K562 (cell line): ENCODE measurements at regions not wholly inside any gene's neighbourhood (a gene's known extent, or its start where the extent isn't known, plus 50 kb on each side); places are given as distances from the start of the nearest gene placed in this dataset.

Source experiments
- ATAC-seq: fragments of 200-7000 bp; cut with Tn5 transposase; 3 replicates; pipeline ENCODE4 v1.9.1; 2020; ENCODE audit warnings: moderate library complexity
- BruUV-seq: library from RNA; stranded (reverse); fragments of 400-500 nt; replicated peaks from 2 replicates; lab custom pipeline; 2021; lab: Mats Ljungman, UMichigan
- CTCF ChIA-PET: fragments of 300-600 bp; formaldehyde crosslinking; extraction: SDS; loops from one replicate; lab custom pipeline; 2021; ENCODE audit warnings: low intra/inter-chr PET ratio; lab: Yijun Ruan, JAX
- POLR2A ChIA-PET: fragments of 300-600, 350-650 bp; sonication (Branson Sonifier 250); formaldehyde crosslinking; extraction: SDS; loops from one replicate; lab custom pipeline; 2021; ENCODE audit warnings: antibody characterized with exemption, inconsistent platforms; lab: Yijun Ruan, JAX
- DNase-seq, 4 experiments: peaks; one replicate each; pipeline versions ENCODE4 v3.0.0 to v3.0.0-alpha.2; 2011 to 2018; ENCODE audit warnings: low spot score in 3 of 4, mixed read lengths in 3 of 4; ENCODE audit errors: extremely low read depth in 1 of 4
- FAIRE-seq: peaks from 2 replicates; lab custom pipeline; 2011; peaks lifted over from hg19 to GRCh38; lab: Jason Lieb, UNC
- H2AFZ ChIP-seq: 2 replicates; pipeline ENCODE4 v1.6.0; 2011; ENCODE audit warnings: low read depth, low read length, control low read depth, inconsistent platforms
- H3K27ac ChIP-seq: fragments of 200-600 bp; 3 replicates; pipeline ENCODE4 v1.8.0; 2011; ENCODE audit warnings: low read depth, mild to moderate bottlenecking, control low read depth, inconsistent platforms, low read length, moderate library complexity, mixed read lengths; ENCODE audit errors: extremely low read depth
- H3K27me3 ChIP-seq, 2 experiments: fragments of 300-600 bp in 1 of 2; 2 replicates in 1 of 2; 3 replicates in 1 of 2; pipeline versions ENCODE4 v1.6.0 to v1.8.0; 2011; ENCODE audit warnings: inconsistent platforms in 2 of 2, low read length in 2 of 2, mild to moderate bottlenecking in 1 of 2, mixed read lengths in 1 of 2, moderate library complexity in 1 of 2; ENCODE audit not compliant: control insufficient read depth in 2 of 2, insufficient read depth in 2 of 2
- H3K36me3 ChIP-seq: fragments of 300-600 bp; 3 replicates; pipeline ENCODE4 v1.8.0; 2011; ENCODE audit warnings: mild to moderate bottlenecking, low read length, inconsistent platforms; ENCODE audit not compliant: control insufficient read depth, insufficient read depth
- H3K4me1 ChIP-seq, 2 experiments: fragments of 200-600 bp in 1 of 2; replicated peaks in 1 of 2; 2 replicates in 1 of 2; 3 replicates in 1 of 2; pipeline versions ENCODE4 v1.5.1 to v1.8.0; 2011; ENCODE audit warnings: inconsistent platforms in 2 of 2, low read length in 2 of 2, mild to moderate bottlenecking in 1 of 2, mixed read lengths in 1 of 2, moderate library complexity in 1 of 2; ENCODE audit not compliant: control insufficient read depth in 2 of 2, insufficient read depth in 2 of 2
- H3K4me2 ChIP-seq: 2 replicates; pipeline ENCODE4 v1.6.1; 2011; ENCODE audit warnings: low read length, control low read depth, inconsistent platforms, mixed read lengths; ENCODE audit not compliant: insufficient read depth
- H3K4me3 ChIP-seq: fragments of 200-600 bp; sonication (generic), shearing (Covaris generic); 2 replicates; pipeline ENCODE4 v1.5.1; 2016; ENCODE audit warnings: control low read depth, inconsistent platforms
- H3K79me2 ChIP-seq: fragments of 200-600 bp; 3 replicates; pipeline ENCODE4 v1.8.0; 2011; ENCODE audit warnings: low read length, inconsistent platforms; ENCODE audit not compliant: control insufficient read depth, insufficient read depth
- H3K9ac ChIP-seq, 2 experiments: 2 replicates each; pipeline versions ENCODE4 v1.6.0 to v1.6.1; 2011; ENCODE audit warnings: low read depth in 2 of 2, low read length in 2 of 2, control low read depth in 1 of 2, inconsistent platforms in 1 of 2, mild to moderate bottlenecking in 1 of 2, mixed read lengths in 1 of 2; ENCODE audit not compliant: insufficient read depth in 1 of 2
- H3K9me1 ChIP-seq: one replicate; pipeline ENCODE4 v1.6.0; 2011; ENCODE audit warnings: inconsistent platforms, mild to moderate bottlenecking, low read length, moderate library complexity; ENCODE audit not compliant: control insufficient read depth, insufficient read depth
- H3K9me3 ChIP-seq: replicated peaks from 2 replicates; pipeline ENCODE4 v1.5.1; 2011; ENCODE audit warnings: low read depth, low read length, inconsistent platforms; ENCODE audit not compliant: control insufficient read depth, insufficient read depth
- H4K20me1 ChIP-seq: replicated peaks from 2 replicates; pipeline ENCODE4 v1.6.1; 2011; ENCODE audit warnings: low read length, inconsistent platforms, mixed read lengths; ENCODE audit not compliant: control insufficient read depth, insufficient read depth
- CGGBP1 ChIP-seq: fragments of 250-450 bp; sonication (Bioruptor Pico); IDR thresholded peaks from 2 replicates; pipeline ENCODE4 v1.9.0; 2021; ENCODE audit warnings: mild to moderate bottlenecking
- ESRRA ChIP-seq: fragments of 450-650 bp; IDR thresholded peaks from 2 replicates; pipeline ENCODE4 v1.6.1; 2014; ENCODE audit warnings: low read depth, mild to moderate bottlenecking, moderate library complexity, borderline replicate concordance
- EWSR1 ChIP-seq: fragments of 450-650 bp; IDR thresholded peaks from 2 replicates; pipeline ENCODE4 v1.6.1; 2018; ENCODE audit warnings: borderline replicate concordance, mild to moderate bottlenecking, low read depth, moderate library complexity; ENCODE audit not compliant: partially characterized antibody
- MTA2 ChIP-seq: fragments of 450-650 bp; IDR thresholded peaks from 2 replicates; pipeline ENCODE4 v1.6.1; 2016; ENCODE audit warnings: low read depth
- NCOA6 ChIP-seq: fragments of 450-650 bp; IDR thresholded peaks from 2 replicates; pipeline ENCODE4 v1.6.1; 2017; ENCODE audit warnings: mild to moderate bottlenecking
- ZMIZ1 ChIP-seq, 2 experiments: fragments of 150-350 bp in 1 of 2; IDR thresholded peaks; 2 replicates each; pipeline ENCODE4 v1.6.1; 2012 to 2016; ENCODE audit warnings: low read depth in 2 of 2, low read length in 2 of 2, mild to moderate bottlenecking in 1 of 2, moderate library complexity in 1 of 2
- ZNF263 ChIP-seq: sonication (generic); formaldehyde crosslinking; IDR thresholded peaks from 2 replicates; pipeline ENCODE4 v1.8.0; 2022; ENCODE audit warnings: mild to moderate bottlenecking, missing genetic modification reagents, borderline replicate concordance
- WGBS: fragments of 100-300 bp; shearing (Covaris generic); methylation state at CpG from one replicate; pipeline ENCODE4 v1.1.6; 2016; ENCODE audit warnings: low coverage, mixed read lengths; ENCODE audit not compliant: insufficient coverage; ENCODE audit errors: missing lambda C conversion rate; 5-methylcytosine and 5-hydroxymethylcytosine counted together
- in situ Hi-C: fragments of 300-500 bp; cut with MboI; formaldehyde crosslinking; loops from 4 replicates; pipeline ENCODE4 v1.15.0; 2018; ENCODE audit warnings: inconsistent platforms, mixed read lengths
- intact Hi-C: fragments of 100-400 bp; cut with micrococcal nuclease; formaldehyde crosslinking; loops from 2 replicates; pipeline ENCODE4 v1.14.2; 2022
- TF ChIP-seq, protein P1 (sequence below): fragments of 250-450 bp; sonication (Bioruptor Pico); IDR thresholded peaks from 2 replicates; pipeline ENCODE4 v1.5.1; 2021; ENCODE audit warnings: mild to moderate bottlenecking
- TF ChIP-seq, protein P2 (sequence below), 2 experiments: fragments of 450-650 bp; IDR thresholded peaks; 2 replicates each; pipeline ENCODE4 v1.6.1; 2016; ENCODE audit warnings: mild to moderate bottlenecking in 2 of 2, borderline replicate concordance in 1 of 2, low read depth in 1 of 2, moderate library complexity in 1 of 2

GRCh38 chr16:65604771-65605170 lies 482.9 kb upstream of the CDH11 start:
- Histone ChIP-seq H3K4me3 (no peak overlapping the region), H3K79me2 (no peaks in the 10 kb centered on the region), H3K9me1 (no peaks in the 10 kb centered on the region), H3K9me3 (no peaks in the 10 kb centered on the region), H3K27me3 (no peaks in the 10 kb centered on the region), H3K9ac (no peak overlapping the region), H4K20me1 (no peaks in the 10 kb centered on the region), H3K4me1 (no peaks in the 10 kb centered on the region), H3K4me2 (no peak overlapping the region), H3K36me3 (no peaks in the 10 kb centered on the region), H2AFZ (no peak overlapping the region), H3K27ac (no peak overlapping the region)
- DNase-seq (no peak), FAIRE-seq (no peak), ATAC-seq (no peak)
- POLR2A ChIA-PET = no interaction called here
- WGBS = 2% methylated on average over 3 of the region's 3 CpGs
- CTCF ChIA-PET = no interaction called here
- intact Hi-C loops = no loop called here
- in situ Hi-C loops = no loop called here
- no TSS peak for BruUV-seq
- TF ChIP-seq EWSR1 (no peak), MTA2 (no peak), ESRRA (no peak), ZMIZ1 (IDR thresholded peaks at IDR 0.05; ENCODE audit: low read depth in 2 of 2, low read length in 2 of 2) (no peak), ZNF263 (CRISPR knock-in tag) (no peak), NCOA6 (no peak), CGGBP1 (CRISPR knock-in tag) (no peak)
- TF ChIP-seq, protein P1, sequence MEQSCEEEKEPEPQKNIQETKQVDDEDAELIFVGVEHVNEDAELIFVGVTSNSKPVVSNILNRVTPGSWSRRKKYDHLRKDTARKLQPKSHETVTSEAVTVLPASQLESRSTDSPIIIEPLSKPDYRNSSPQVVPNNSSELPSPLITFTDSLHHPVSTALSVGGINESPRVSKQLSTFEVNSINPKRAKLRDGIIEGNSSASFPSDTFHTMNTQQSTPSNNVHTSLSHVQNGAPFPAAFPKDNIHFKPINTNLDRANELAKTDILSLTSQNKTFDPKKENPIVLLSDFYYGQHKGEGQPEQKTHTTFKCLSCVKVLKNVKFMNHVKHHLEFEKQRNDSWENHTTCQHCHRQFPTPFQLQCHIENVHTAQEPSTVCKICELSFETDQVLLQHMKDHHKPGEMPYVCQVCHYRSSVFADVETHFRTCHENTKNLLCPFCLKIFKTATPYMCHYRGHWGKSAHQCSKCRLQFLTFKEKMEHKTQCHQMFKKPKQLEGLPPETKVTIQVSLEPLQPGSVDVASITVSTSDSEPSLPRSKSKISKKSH (CRISPR knock-in tag) = no peak
- TF ChIP-seq, protein P2, sequence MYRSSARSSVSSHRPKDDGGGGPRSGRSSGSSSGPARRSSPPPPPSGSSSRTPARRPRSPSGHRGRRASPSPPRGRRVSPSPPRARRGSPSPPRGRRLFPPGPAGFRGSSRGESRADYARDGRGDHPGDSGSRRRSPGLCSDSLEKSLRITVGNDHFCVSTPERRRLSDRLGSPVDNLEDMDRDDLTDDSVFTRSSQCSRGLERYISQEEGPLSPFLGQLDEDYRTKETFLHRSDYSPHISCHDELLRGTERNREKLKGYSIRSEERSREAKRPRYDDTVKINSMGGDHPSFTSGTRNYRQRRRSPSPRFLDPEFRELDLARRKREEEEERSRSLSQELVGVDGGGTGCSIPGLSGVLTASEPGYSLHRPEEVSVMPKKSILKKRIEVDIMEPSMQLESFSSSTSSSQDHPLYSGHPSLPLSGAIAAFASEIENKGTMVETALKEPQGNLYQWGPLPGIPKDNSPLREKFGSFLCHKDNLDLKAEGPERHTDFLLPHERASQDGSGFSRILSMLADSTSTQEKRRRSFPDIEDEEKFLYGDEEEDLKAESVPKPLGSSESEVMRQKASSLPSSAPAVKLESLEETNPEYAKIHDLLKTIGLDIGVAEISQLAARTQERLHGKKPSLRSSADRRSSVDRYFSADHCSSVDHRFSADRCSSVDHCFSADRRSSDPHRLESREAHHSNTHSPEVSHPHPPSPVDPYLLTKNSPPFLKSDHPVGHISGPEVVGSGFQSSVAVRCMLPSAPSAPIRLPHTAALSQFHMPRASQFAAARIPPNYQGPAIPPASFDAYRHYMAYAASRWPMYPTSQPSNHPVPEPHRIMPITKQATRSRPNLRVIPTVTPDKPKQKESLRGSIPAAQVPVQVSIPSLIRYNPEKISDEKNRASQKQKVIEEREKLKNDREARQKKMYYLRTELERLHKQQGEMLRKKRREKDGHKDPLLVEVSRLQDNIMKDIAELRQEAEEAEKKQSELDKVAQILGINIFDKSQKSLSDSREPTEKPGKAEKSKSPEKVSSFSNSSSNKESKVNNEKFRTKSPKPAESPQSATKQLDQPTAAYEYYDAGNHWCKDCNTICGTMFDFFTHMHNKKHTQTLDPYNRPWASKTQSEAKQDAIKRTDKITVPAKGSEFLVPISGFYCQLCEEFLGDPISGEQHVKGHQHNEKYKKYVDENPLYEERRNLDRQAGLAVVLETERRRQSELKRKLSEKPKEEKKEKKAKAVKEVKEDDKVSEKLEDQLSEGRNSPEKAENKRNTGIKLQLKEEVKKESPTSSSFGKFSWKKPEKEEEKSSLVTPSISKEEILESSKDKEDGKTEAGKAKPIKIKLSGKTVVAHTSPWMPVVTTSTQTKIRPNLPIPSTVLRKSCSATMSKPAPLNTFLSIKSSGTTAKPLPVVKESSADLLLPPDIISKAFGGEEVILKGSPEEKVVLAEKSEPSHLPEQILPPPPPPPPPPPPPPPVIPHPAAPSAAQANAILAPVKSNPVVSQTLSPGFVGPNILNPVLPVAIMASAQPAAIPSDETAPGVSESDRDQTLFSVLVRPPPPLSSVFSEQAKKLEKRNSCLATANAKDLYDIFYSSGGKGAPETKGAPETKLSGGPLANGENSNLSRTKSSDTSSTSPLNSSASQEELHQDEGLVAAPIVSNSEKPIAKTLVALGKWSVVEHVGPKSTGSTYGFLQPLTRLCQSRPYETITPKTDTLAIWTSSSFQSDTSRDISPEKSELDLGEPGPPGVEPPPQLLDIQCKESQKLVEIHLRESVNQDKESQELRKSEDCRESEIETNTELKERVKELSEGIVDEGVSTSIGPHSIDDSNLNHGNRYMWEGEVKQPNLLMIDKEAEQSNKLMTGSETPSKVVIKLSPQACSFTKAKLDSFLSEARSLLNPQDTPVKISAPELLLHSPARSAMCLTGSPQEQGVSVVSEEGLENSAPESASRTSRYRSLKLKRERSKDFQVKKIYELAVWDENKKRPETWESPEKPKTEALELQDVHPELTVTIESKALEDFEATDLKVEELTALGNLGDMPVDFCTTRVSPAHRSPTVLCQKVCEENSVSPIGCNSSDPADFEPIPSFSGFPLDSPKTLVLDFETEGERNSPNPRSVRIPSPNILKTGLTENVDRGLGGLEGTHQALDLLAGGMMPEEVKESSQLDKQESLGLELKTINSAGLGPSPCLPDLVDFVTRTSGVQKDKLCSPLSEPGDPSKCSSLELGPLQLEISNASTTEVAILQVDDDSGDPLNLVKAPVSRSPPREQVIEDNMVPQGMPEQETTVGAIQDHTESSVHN (IDR thresholded peaks at IDR 0.05; ENCODE audit: borderline replicate concordance in 1 of 2, low read depth in 1 of 2) = no peak
